ENCODE measurements at regions not wholly inside any gene's neighbourhood (a gene's known extent, or its start where the extent isn't known, plus 50 kb on each side); places are given as distances from the start of the nearest gene placed in this dataset.
"Not testable (repeated sequence)": the region's sequence is repeated elsewhere in the genome, so short reads cannot be mapped to it uniquely, and the experiment has no call there.

GRCh38 chr9:38128752-38129270 lies 59.8 kb upstream of the SHB start:
- H4K20me1 ChIP-seq, result no peaks in the 10 kb centered on the region
- H3K9ac ChIP-seq, result no peak overlapping the region
- peaks cover 64% of the 10 kb centered on the region for H3K4me1 ChIP-seq
- H3K4me2 ChIP-seq, result peak overlapping the region; percentile 81; the same call in 1 of the 2 replicates
- H3K4me3 ChIP-seq, result no peak overlapping the region
- H3K9me3 ChIP-seq, result no peaks in the 10 kb centered on the region
- H3K36me3 ChIP-seq, result no peaks in the 10 kb centered on the region
- TF ChIP-seq Cebpa-rat (IDR thresholded peaks at IDR 0.05), result no peak
- no peak overlapping the region for H3K27ac ChIP-seq
- no peaks in the 10 kb centered on the region for H3K27me3 ChIP-seq

- Histone ChIP-seq H3K9me3 (no peaks in the 10 kb centered on the region), H3K4me2 (peak overlapping the region; percentile 81), H3K9ac (peak overlapping the region; percentile 52), H3K27me3 (no peaks in the 10 kb centered on the region), H3K4me1 (peaks cover 64% of the 10 kb centered on the region), H3K36me3 (no peaks in the 10 kb centered on the region), H3K4me3 (peak overlapping the region; percentile 35; the same call in 1 of the 2 replicates), H4K20me1 (no peaks in the 10 kb centered on the region), H3K27ac (peak overlapping the region; percentile 80)
- no peak for TF ChIP-seq Cebpa-rat (IDR thresholded peaks at IDR 0.05)
Observed at GRCh38 chr9:38127271-38127839, 58.3 kb upstream of the SHB start.

- Histone ChIP-seq H3K36me3 (no peaks in the 10 kb centered on the region), H3K27me3 (no peaks in the 10 kb centered on the region), H3K9me3 (no peaks in the 10 kb centered on the region), H4K20me1 (no peaks in the 10 kb centered on the region), H3K4me1 (peaks cover 60% of the 10 kb centered on the region), H3K4me2 (peak overlapping the region; percentile 81), H3K27ac (peak overlapping the region; percentile 80), H3K4me3 (peak overlapping the region; percentile 35), H3K9ac (peak overlapping the region; percentile 52)
- TF ChIP-seq Cebpa-rat (IDR thresholded peaks at IDR 0.05), result no peak
Observed at GRCh38 chr9:38126730-38127129, 57.7 kb upstream of the SHB start.

- no peak overlapping the region for H3K9ac ChIP-seq
- no peaks in the 10 kb centered on the region for H3K27me3 ChIP-seq
- H3K27ac ChIP-seq, result peak overlapping the region; percentile 80
- H3K4me1 ChIP-seq, result peaks cover 51% of the 10 kb centered on the region
- no peak for TF ChIP-seq Cebpa-rat (IDR thresholded peaks at IDR 0.05)
- no peak overlapping the region for H3K4me3 ChIP-seq
- no peaks in the 10 kb centered on the region for H3K36me3 ChIP-seq
- no peaks in the 10 kb centered on the region for H4K20me1 ChIP-seq
- H3K9me3 ChIP-seq, result no peaks in the 10 kb centered on the region
- peak overlapping the region; percentile 81 for H3K4me2 ChIP-seq
Observed at GRCh38 chr9:38125889-38126288, 56.9 kb upstream of the SHB start.

GRCh38 chr9:38123359-38123758 lies 54.3 kb upstream of the SHB start:
- H4K20me1 ChIP-seq, H3K27ac ChIP-seq, H3K9ac ChIP-seq, H3K4me3 ChIP-seq, H3K4me2 ChIP-seq, H3K9me3 ChIP-seq, H3K27me3 ChIP-seq, H3K36me3 ChIP-seq: not testable (repeated sequence)
- peaks cover 50% of the 10 kb centered on the region for H3K4me1 ChIP-seq

GRCh38 chr9:38120961-38121360 lies 51.9 kb upstream of the SHB start:
- H3K9me3 ChIP-seq, result no peaks in the 10 kb centered on the region
- no peak for TF ChIP-seq Cebpa-rat (IDR thresholded peaks at IDR 0.05)

GRCh38 chr9:38119560-38120236 lies 50.7 kb upstream of the SHB start:
- no peaks in the 10 kb centered on the region for H3K27me3 ChIP-seq
- TF ChIP-seq Cebpa-rat (IDR thresholded peaks at IDR 0.05), result no peak

More at GRCh38 chr9:38120961-38121360, 51.9 kb upstream of the SHB start:
- no peak overlapping the region for H3K27ac ChIP-seq
- H3K27me3 ChIP-seq, result no peaks in the 10 kb centered on the region
- no peak overlapping the region for H3K4me3 ChIP-seq
- H3K9ac ChIP-seq, result no peak overlapping the region
- H3K36me3 ChIP-seq, result no peaks in the 10 kb centered on the region
- H3K4me2 ChIP-seq, result no peak overlapping the region
- H3K4me1 ChIP-seq, result peaks cover 26% of the 10 kb centered on the region
- no peaks in the 10 kb centered on the region for H4K20me1 ChIP-seq

GRCh38 chr9:38118862-38119438 lies 49.9 kb upstream of the SHB start:
- no peaks in the 10 kb centered on the region for H4K20me1 ChIP-seq
- peaks cover 19% of the 10 kb centered on the region for H3K4me1 ChIP-seq
- no peak overlapping the region for H3K4me3 ChIP-seq
- no peaks in the 10 kb centered on the region for H3K27me3 ChIP-seq
- TF ChIP-seq Cebpa-rat (IDR thresholded peaks at IDR 0.05), result no peak
- no peaks in the 10 kb centered on the region for H3K36me3 ChIP-seq
- no peak overlapping the region for H3K27ac ChIP-seq
- H3K9me3 ChIP-seq, result no peaks in the 10 kb centered on the region
- H3K4me2 ChIP-seq, result peak overlapping the region; percentile 56; the same call in 1 of the 2 replicates
- H3K9ac ChIP-seq, result no peak overlapping the region

More at GRCh38 chr9:38119560-38120236, 50.7 kb upstream of the SHB start:
- Histone ChIP-seq H3K4me3 (no peak overlapping the region), H3K4me2 (peak overlapping the region; percentile 56), H4K20me1 (no peaks in the 10 kb centered on the region), H3K9ac (no peak overlapping the region), H3K4me1 (peaks cover 19% of the 10 kb centered on the region), H3K9me3 (no peaks in the 10 kb centered on the region), H3K27ac (peak overlapping the region; percentile 2; the same call in 1 of the 2 replicates), H3K36me3 (no peaks in the 10 kb centered on the region)

Data from BLaER1 (cell line).